ENCODE measurements at regions not wholly inside any gene's neighbourhood (a gene's known extent, or its start where the extent isn't known, plus 50 kb on each side); places are given as distances from the start of the nearest gene placed in this dataset.

DNA sequence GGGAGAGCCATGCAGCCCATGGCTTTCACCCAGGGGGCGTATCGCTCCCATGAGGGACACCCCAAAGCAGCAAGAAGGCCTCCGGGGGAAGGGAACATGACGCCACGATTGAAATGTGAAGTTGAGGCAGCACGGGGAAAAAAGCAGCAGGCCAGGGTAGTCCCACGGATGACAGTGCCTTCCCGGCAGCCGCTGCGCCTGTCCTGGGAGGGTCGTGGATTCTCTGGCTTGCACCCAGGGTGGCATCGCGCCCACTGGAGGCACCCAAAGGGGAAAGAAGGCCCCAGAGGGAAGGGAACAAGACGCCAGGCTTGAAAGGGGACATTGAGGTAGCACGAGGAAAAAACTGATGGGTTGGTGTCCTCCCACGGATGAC lies 161.6 kb upstream of the ALG10B start:
- TF ChIP-seq ZFX (IDR thresholded peaks at IDR 0.05; ENCODE audit: borderline replicate concordance), result no peak
- TF ChIP-seq CTCF (IDR thresholded peaks at IDR 0.05), result no peak

Measured in 22Rv1 (cell line).